NCI-H146 (cell line): ENCODE measurements at regions not wholly inside any gene's neighbourhood (a gene's known extent, or its start where the extent isn't known, plus 50 kb on each side); places are given as distances from the start of the nearest gene placed in this dataset.

Experiments
- DNase-seq: peaks from one replicate; lab custom pipeline; 2025; lab: John Stamatoyannopoulos, UW

GRCh38 chr15:96390986-96391385 lies 60.5 kb downstream of the NR2F2 start:
- DNase-seq: no peak

DNA sequence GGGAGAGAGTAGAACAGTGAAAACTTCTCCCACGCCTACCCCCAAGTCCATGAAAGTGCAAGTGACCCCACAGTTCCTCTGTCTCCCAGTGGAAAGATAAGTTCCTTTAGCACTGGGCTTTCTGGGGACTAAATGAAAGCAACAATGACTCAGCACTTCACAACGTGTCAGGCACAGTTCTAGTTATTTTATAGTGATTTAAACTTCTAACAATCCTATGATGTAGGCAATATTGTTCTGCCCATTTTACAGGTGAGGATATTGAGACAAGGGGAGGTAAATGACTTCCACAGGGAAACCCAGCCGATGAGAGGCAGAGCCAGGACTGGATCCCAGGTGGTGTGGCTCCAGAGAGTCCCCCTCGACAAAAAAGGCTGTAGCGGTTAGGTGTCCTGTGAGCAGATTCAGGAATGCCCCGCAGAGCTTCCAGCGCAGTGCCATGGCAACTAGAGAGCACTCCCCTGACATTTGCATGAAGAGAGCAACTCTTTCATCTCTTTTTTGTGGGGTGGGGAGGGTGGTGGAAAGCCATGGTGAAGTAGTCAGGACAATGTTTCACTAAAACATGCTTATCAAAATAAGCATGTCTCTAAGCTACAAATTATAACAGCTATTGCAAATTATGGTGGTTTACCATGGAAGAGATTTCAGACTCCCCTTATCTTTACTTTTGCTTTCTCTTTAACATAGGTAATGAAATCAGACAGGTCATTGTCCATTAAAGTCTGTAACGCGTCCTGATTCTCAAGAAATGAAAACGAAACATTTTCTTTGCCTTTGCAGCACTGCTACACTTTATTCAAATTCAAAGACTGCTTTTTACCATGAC lies 62.1 kb downstream of the NR2F2 start:
- DNase-seq: no peak

DNA sequence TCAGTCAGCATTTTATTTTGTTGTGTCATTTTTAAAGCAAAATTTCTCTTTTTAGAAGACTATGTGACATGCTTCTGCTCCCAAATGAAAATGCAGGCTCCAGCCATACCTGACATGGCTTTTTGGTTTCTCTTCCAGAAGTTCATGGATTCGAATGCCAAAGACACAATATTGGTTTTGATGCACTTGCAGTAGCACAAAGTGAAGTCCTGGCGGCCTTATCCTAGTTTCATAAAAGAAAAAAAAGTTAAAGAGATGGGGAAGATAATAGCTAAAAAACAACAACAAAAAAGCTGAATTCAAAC lies 62.7 kb downstream of the NR2F2 start:
- no peak for DNase-seq

- no peak for DNase-seq
Observed at GRCh38 chr15:96395687-96396086, 65.2 kb downstream of the NR2F2 start.

DNA sequence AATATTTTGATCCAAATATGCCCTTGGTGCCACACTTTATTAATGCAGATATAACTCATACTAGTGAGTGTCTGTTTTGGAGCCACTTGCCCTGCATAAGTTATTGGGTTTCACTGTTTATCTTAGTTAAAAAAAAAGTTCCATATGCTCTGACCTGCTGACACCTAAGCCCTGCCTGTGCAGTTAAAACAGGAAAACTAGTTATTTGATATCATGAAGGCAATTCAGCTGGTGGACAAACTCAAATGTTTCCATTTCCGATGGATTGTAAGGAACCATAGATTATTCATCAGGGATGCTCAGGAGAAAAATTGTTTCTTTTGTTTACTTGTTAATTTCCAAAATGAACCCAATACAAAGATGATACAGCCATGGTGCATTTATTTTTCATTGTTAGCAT lies 68.3 kb downstream of the NR2F2 start:
- DNase-seq: no peak

DNA sequence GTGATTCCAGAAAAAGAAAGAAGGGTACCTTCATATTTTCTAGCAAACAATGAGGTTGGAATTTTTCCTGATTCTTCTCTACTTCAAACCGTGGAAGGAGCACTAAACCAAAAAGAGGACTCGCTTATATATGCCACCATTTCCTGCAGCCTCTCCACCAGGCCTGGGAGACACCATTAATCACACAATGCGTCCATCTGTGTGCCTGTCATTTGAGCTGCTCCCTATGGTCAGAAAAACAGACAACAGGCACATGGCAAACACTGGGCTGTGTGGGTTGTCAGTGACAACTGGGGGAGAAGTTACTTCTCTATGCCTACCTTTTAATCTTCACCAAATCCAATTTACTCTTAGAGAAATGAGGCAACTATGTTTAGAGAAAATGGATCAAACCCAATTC lies 71.9 kb downstream of the NR2F2 start:
- DNase-seq: no peak

DNA sequence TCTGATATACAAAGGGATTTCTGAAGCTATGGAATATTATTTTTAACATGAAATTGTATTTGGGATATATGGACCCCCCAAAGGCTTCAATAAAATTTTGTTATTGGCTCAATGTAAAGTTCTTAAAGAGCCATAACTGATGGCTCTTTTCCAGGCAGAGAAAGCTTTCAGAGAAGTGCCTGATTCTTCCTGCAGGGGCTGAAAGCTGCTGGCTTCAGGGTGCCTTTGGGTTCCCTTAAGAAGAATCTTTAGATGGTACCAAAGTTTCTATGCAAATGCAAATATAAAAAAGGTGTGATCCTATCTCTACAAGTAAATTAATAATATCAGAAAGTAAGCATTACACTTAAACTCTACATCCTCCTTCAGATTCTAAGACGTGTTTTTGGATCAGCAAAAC lies 72.6 kb downstream of the NR2F2 start:
- no peak for DNase-seq

GRCh38 chr15:96403932-96404331 lies 73.4 kb downstream of the NR2F2 start:
- no peak for DNase-seq

DNA sequence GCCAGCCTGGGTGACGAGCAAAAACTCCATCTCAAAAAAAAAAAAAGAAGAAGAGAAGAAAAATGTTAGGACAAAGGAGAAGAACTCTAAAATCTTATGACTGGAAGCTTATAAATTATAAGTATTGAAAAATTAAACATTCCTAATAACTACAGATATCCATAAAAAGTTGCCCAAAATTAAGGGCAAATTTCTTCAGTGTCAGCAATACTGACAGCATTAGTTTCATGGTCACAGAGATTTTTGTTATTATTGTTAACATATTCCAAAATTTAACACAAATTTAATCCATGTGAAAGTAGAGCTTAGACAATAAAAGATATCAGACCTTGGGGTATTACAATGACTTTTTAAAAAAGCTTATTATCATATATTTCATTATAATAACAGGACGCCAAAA lies 74.1 kb downstream of the NR2F2 start:
- DNase-seq: no peak

DNA sequence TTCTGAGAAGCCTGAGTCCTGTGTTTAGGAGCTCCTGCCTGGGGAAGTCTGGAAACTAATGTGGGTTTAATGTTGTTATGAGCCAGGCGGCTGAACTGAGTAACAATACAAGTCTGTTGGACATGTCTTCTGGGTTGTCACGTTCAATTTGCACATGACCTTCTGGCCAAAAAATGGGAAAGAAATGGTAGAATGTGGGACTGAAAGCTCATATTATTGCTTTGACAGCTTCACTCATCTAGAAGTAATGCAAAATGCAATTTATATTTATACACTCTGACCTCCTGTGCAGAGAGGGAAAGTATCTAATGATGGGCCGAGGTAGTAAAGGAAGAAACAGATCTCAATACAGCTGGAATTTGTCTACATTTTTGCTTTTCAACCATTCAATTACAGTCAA lies 75.8 kb downstream of the NR2F2 start:
- no peak for DNase-seq

DNA sequence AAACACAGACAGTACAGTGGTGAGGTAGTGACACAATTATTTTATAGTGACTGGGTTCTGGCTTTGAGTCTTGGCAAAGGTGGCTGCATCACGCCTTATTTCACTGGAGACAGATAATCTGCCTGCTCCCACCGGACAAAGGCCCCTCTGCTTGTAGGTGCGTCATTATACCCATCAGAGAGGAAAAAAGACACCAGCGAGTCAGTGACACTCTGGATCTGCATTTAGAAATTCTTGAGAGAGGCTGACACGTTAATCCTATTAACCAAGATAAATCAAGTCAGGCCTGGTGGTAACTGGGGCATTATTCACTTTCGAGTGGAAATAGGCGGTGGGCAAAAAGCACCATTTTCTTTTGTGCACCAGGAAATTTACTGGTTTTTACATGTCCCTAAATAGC lies 76.2 kb downstream of the NR2F2 start:
- no peak for DNase-seq

- DNase-seq: no peak
Observed at GRCh38 chr15:96407482-96407881, 77.0 kb downstream of the NR2F2 start.

GRCh38 chr15:96408591-96409183 lies 78.2 kb downstream of the NR2F2 start:
- no peak for DNase-seq

DNA sequence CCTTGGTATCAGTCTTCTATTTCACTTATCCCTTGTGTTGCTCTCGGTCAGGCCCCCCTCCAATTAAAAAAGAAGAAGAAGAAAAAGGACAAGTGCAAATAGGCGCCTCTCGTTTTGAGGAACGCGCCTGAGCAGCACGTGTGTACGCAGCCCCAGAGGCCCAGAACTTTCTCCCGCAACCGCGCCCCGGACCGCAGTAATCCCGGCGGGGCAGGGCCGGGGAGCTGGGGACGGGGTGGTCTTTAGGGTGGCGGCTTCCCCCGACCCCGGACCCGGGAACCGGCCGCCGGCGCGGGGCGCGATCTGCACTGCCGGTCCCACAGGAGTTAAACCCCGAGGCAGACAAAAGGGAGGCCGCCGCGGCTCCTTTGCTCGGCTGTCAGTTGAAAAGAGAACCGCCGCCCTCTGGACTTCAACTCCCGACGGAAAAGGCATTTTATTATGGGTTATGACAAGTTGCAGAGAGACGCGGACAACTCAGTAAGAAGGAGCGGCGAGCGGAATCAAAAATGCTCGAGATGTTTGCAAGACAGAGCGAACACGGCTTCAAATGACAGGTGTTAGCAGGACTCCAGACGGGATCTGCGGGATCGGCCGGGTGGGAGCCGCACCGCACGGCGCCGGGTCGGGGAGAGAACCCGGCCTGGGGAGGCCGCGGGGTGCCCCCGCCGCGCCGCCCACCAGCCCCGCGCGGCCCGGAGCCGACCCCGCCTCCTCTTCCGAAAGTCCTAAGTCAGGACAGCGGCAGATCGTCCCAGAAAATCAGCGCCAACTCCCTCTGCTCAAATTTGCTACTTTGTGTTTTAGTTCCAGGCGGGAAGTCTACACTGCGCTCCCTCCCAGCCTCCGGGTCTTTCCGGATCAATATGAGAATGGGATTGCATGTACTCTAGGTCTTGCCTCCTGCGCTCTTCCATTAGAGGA lies 79.0 kb downstream of the NR2F2 start:
- no peak for DNase-seq

- no peak for DNase-seq
Observed at GRCh38 chr15:96410175-96411055, 79.9 kb downstream of the NR2F2 start.

- no peak for DNase-seq
Observed at GRCh38 chr15:96411056-96412031, 80.8 kb downstream of the NR2F2 start.

DNA sequence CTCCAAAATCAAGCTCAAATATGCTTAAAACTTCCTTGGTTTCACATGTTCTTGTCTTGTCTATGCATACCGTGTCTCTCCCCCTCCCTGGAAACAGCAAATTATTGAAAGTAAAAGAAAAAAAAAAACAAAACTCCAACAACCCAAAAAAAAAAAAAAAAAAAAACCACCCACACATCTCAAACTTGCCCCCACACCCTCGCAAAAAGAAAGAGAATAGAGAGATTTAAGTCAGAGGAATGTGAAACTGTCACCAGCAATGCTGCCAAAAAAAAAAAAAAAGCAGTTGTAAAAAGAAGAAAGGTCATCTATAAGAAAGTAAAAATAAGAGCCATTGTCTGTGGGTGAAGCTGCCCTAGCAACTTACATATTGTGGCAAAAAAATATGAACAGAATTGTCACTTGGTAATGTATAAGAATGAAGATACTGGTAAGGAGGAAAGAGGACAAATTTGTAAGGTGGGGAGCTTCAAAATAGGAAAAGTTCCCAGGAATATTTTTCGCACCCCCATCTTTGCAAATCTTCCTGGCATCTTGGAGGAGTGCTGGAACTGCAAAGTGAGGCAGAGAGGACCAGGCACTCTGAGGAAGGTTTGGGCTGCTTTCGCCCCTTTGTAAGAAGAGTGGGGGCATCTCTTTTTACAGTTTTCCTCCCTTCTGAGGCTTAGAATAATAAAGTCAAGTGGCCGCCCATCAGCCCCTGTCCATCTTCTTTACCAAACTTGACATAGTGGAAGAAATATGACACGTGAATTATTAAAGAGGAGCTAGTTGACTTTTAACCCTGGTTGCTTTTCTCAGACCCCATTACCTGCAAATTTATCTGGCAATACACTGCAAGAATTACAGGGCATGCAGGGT lies 81.8 kb downstream of the NR2F2 start:
- no peak for DNase-seq

GRCh38 chr15:96412906-96413231 lies 82.4 kb downstream of the NR2F2 start:
- no peak for DNase-seq

- DNase-seq: no peak
Observed at GRCh38 chr15:96413657-96414056, 83.2 kb downstream of the NR2F2 start.

GRCh38 chr15:96414875-96415274 lies 84.4 kb downstream of the NR2F2 start:
- DNase-seq: no peak
